ENCODE measurements at regions not wholly inside any gene's neighbourhood (a gene's known extent, or its start where the extent isn't known, plus 50 kb on each side); places are given as distances from the start of the nearest gene placed in this dataset.

- intact Hi-C loops (cut with DNase I) = no loop called here
- Histone ChIP-seq H3K9me3 (replicated peaks in 1 of 3) (no peaks in the 10 kb centered on the region), H3K27ac (no peak overlapping the region), H3K27me3 (no peaks in the 10 kb centered on the region), H3K4me3 (no peak overlapping the region), H3K36me3 (replicated peaks in 1 of 2) (no peaks in the 10 kb centered on the region), H3K4me1 (replicated peaks in 1 of 2) (no peaks in the 10 kb centered on the region)
- TF ChIP-seq, protein P1, sequence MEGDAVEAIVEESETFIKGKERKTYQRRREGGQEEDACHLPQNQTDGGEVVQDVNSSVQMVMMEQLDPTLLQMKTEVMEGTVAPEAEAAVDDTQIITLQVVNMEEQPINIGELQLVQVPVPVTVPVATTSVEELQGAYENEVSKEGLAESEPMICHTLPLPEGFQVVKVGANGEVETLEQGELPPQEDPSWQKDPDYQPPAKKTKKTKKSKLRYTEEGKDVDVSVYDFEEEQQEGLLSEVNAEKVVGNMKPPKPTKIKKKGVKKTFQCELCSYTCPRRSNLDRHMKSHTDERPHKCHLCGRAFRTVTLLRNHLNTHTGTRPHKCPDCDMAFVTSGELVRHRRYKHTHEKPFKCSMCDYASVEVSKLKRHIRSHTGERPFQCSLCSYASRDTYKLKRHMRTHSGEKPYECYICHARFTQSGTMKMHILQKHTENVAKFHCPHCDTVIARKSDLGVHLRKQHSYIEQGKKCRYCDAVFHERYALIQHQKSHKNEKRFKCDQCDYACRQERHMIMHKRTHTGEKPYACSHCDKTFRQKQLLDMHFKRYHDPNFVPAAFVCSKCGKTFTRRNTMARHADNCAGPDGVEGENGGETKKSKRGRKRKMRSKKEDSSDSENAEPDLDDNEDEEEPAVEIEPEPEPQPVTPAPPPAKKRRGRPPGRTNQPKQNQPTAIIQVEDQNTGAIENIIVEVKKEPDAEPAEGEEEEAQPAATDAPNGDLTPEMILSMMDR (IDR thresholded peaks at IDR 0.05) = no peak
- TF ChIP-seq POLR2A (IDR thresholded peaks at IDR 0.05) = no peak
- DNase-seq = no peak
Observed at GRCh38 chr18:65145312-65145711, 605.5 kb upstream of the CDH7 start.

DNA sequence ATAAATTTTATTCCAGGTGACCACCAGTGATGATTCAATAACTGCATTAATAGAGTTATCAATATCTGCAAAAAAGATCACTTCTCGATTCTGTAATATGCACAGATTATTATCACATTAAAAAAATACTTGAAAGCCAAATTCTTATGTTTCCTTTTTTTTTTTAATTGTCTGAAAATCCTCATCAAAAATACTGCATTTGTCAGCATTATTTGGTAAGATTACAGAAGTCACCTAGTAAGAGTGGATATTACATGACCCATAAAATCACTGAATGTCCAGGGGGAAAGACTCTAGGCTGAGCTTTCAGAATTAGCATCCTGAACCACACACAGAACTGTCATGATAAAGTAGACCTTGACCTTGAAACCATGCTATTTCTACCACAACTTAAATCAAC lies 617.2 kb upstream of the CDH7 start:
- H3K27ac ChIP-seq = no peak overlapping the region
- no peaks in the 10 kb centered on the region for H3K4me1 ChIP-seq (replicated peaks in 1 of 2)
- no peaks in the 10 kb centered on the region for H3K27me3 ChIP-seq
- TF ChIP-seq, protein P1 (IDR thresholded peaks at IDR 0.05) = no peak
- TF ChIP-seq POLR2A (IDR thresholded peaks at IDR 0.05) = no peak
- DNase-seq = no peak
- 82 to 92% (median 90%) methylated on average over 1 of the region's 1 CpG for WGBS, 4 donors
- H3K9me3 ChIP-seq (replicated peaks in 1 of 3) = no peaks in the 10 kb centered on the region
- H3K4me3 ChIP-seq = no peak overlapping the region
- H3K36me3 ChIP-seq (replicated peaks in 1 of 2) = no peaks in the 10 kb centered on the region
- intact Hi-C loops (cut with DNase I) = no loop called here

GRCh38 chr18:65124633-65125032 lies 626.2 kb upstream of the CDH7 start:
- intact Hi-C loops (cut with DNase I) = no loop called here
- H3K27ac ChIP-seq = no peak overlapping the region
- H3K27me3 ChIP-seq = no peaks in the 10 kb centered on the region
- TF ChIP-seq POLR2A (IDR thresholded peaks at IDR 0.05) = no peak
- TF ChIP-seq, protein P1 (IDR thresholded peaks at IDR 0.05) = no peak
- H3K4me3 ChIP-seq = peak overlapping the region in 1 of 4 donors; percentile 38
- WGBS, 4 donors = 57 to 80% (median 67%) methylated on average over 3 of the region's 3 CpGs
- H3K36me3 ChIP-seq (replicated peaks in 1 of 2) = no peaks in the 10 kb centered on the region
- DNase-seq = no peak
- peaks cover 0 to 13% (median 0%) of the 10 kb centered on the region in 3 donors for H3K9me3 ChIP-seq (replicated peaks in 1 of 3)
- no peaks in the 10 kb centered on the region for H3K4me1 ChIP-seq (replicated peaks in 1 of 2)

- DNase-seq = no peak
- TF ChIP-seq, protein P1 (IDR thresholded peaks at IDR 0.05) = no peak
- no peak for TF ChIP-seq POLR2A (IDR thresholded peaks at IDR 0.05)
- Histone ChIP-seq H3K27ac (no peak overlapping the region), H3K4me1 (replicated peaks in 1 of 2) (no peaks in the 10 kb centered on the region), H3K27me3 (no peaks in the 10 kb centered on the region), H3K4me3 (no peak overlapping the region), H3K36me3 (replicated peaks in 1 of 2) (no peaks in the 10 kb centered on the region), H3K9me3 (replicated peaks in 1 of 3) (peaks cover 0 to 5% (median 0%) of the 10 kb centered on the region in 3 donors)
- intact Hi-C loops (cut with DNase I) = no loop called here
Observed at GRCh38 chr18:65103864-65104263, 646.9 kb upstream of the CDH7 start.

Data from adrenal gland (tissue), 9 donors.